NB4 (cell line): ENCODE measurements at regions not wholly inside any gene's neighbourhood (a gene's known extent, or its start where the extent isn't known, plus 50 kb on each side); places are given as distances from the start of the nearest gene placed in this dataset.

Experiments used
- DNase-seq: peaks from one replicate; pipeline ENCODE4 v3.0.0; 2010; ENCODE audit warnings: low read depth
- H3K4me3 ChIP-seq: one replicate; pipeline ENCODE4 v1.5.1; 2011; ENCODE audit warnings: mild to moderate bottlenecking, low read depth, low read length, moderate library complexity
- MYC ChIP-seq: IDR thresholded peaks from 2 replicates; pipeline ENCODE4 v1.6.1; 2011; ENCODE audit warnings: low read depth, low read length
- POLR2A ChIP-seq: IDR thresholded peaks from 2 replicates; pipeline ENCODE4 v1.6.1; 2011; ENCODE audit warnings: mild to moderate bottlenecking; ENCODE audit not compliant: insufficient read length; ENCODE audit errors: extremely low read depth
- TF ChIP-seq, protein P1 (sequence below): IDR thresholded peaks from 2 replicates; pipeline ENCODE4 v1.6.1; 2011; ENCODE audit warnings: low read depth, low read length
- TF ChIP-seq, protein P2 (sequence below): IDR thresholded peaks from one replicate; pipeline ENCODE4 v1.5.1; 2012; ENCODE audit warnings: low read depth, low read length

DNA sequence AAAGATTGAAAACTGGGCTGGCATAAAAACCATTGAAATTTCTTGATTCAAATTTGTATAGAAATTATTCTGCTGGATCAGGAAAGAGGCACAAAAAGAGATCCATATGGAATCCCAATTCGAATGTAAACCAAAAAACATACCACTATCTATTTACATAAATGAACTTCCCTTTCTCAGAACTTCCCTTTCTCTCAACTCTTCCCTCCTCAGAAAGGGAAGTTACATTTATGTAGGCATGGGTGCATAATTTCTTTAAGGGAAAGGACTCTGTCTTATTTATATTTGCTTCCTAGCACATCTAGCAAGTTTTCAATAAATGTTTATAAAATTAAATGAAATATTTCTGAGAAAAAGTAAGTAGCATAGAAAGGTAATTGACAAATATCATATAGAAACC is 398.1 kb upstream of the ATP5MC3 start:
- TF ChIP-seq POLR2A: no peak
- TF ChIP-seq, protein P1, sequence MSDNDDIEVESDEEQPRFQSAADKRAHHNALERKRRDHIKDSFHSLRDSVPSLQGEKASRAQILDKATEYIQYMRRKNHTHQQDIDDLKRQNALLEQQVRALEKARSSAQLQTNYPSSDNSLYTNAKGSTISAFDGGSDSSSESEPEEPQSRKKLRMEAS: no peak
- no peak for TF ChIP-seq MYC
- TF ChIP-seq, protein P2, sequence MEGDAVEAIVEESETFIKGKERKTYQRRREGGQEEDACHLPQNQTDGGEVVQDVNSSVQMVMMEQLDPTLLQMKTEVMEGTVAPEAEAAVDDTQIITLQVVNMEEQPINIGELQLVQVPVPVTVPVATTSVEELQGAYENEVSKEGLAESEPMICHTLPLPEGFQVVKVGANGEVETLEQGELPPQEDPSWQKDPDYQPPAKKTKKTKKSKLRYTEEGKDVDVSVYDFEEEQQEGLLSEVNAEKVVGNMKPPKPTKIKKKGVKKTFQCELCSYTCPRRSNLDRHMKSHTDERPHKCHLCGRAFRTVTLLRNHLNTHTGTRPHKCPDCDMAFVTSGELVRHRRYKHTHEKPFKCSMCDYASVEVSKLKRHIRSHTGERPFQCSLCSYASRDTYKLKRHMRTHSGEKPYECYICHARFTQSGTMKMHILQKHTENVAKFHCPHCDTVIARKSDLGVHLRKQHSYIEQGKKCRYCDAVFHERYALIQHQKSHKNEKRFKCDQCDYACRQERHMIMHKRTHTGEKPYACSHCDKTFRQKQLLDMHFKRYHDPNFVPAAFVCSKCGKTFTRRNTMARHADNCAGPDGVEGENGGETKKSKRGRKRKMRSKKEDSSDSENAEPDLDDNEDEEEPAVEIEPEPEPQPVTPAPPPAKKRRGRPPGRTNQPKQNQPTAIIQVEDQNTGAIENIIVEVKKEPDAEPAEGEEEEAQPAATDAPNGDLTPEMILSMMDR: no peak
- DNase-seq: peak; percentile 79

DNA sequence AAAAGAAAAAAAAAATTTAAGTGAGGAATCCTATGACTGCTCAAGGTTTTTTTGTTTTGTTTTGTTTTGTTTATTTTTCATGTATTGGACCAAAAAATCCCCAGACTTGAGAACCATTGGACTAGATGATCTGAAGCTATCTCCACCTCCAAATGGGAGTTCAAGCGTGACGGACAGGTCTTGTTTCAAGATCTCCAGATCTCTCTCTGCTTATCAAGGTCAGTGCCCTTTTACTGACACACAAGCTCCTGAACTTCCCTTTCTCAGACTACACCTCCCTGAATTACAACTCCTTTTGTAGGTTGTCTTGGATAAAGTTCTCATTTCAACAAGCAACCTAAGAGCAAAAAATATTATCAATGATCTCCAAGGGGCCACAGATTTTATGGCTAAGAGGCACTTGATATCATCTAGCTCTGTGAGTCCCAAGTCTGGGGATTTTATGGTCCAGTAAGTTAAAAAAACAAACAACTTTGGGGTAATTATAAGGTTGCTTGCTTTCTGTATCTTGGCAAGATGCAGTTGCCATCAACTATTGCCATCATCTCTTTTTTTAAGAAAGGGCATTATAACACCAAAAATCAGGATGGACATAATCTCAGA is 396.0 kb upstream of the ATP5MC3 start:
- no peak overlapping the region for H3K4me3 ChIP-seq
- TF ChIP-seq POLR2A (no peak), MYC (no peak)
- TF ChIP-seq, protein P1: no peak
- TF ChIP-seq, protein P2: no peak
- peak; percentile 42 for DNase-seq

More for the DNA sequence above, 398.1 kb upstream of the ATP5MC3 start:
- H3K4me3 ChIP-seq: no peak overlapping the region

DNA sequence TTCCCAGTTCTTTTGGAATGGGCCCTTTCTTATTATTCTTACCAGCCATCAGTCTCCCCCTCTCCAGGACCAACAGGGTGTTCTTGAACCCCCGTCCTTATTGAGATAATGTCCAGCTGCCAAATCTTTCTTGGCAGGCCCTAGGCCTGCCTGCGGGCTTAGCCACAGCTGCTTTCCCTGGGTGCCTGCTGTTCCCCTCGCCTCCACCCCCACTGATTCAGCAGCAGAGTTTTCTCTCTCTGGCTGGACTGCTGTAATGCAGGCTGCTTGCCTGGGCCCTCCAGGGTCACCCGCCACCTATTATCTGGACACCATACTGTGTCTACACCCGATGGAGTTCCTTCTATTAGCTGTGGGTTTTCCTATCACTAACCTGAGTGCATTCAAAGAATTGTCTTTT is 395.4 kb upstream of the ATP5MC3 start:
- H3K4me3 ChIP-seq: no peak overlapping the region
- no peak for DNase-seq

DNA sequence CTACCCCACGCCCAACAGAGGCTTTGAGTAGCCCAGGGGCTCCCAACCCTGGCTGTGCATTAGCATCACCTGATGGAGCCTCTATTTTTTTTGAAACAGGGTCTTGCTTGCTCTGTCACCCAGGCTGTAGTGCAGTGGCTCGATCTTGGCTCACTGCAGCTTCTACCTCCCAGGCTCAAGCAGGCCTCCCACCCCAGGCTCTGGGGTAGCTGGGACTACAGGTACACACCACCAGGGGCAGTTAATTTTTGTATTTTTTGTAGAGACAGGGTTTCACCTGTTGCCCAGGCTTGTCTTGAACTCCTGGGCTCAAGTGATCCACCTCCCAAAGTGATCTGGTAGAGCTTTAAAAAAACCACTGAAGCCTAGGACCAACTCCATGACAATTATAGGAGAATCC is 394.8 kb upstream of the ATP5MC3 start:
- no peak overlapping the region for H3K4me3 ChIP-seq
- TF ChIP-seq MYC: no peak
- no peak for TF ChIP-seq POLR2A
- TF ChIP-seq, protein P1: no peak
- TF ChIP-seq, protein P2: no peak
- no peak for DNase-seq

More for the DNA sequence above, 395.4 kb upstream of the ATP5MC3 start:
- TF ChIP-seq, protein P1: no peak
- no peak for TF ChIP-seq POLR2A
- TF ChIP-seq, protein P2: no peak
- TF ChIP-seq MYC: no peak

DNA sequence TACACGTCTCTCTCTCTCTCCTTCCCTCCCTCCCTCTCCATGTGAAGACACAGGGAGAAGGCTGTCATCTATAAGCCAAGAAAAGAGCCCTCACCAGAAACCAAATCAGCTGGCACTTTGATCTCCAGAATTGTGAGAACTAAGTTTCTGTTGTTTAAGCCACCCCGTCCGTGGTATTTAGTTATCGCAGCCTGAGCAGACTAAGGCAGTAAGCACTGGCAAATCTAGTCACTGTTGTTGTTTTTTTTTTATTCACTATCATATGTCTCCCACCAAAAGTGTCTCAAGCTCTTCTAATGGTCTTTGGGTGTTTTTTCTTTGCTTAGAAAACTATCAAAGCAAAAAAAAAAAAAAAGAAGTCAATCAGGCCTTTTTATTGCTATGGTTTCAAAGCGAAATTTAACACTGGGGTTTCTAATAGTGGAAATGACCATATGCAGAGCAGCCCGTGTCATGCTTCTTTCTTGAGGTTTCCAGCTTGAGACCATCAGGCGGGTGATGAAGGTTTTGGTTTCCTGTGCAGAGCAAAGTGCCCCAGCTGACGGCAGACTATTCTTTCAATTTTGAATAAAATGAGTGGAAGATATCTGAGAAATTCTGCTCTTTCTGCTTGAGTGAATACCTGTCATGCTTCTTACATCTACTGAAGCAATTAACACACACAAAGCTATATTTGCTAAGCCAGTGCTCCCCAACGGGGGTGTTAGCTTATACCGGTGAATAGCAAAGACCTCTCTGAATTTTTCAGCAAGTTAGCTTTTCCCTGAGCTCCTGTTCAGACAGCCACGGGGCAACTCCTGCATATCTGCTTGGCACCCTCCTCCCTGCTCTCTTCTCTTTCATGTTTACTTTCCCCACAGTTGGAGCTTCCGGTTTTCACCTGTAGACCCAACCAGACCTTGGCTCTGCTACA is 394.1 kb upstream of the ATP5MC3 start:
- H3K4me3 ChIP-seq: no peak overlapping the region
- TF ChIP-seq MYC: no peak
- TF ChIP-seq, protein P1: peak; percentile 70
- peak; percentile 54 for DNase-seq

DNA sequence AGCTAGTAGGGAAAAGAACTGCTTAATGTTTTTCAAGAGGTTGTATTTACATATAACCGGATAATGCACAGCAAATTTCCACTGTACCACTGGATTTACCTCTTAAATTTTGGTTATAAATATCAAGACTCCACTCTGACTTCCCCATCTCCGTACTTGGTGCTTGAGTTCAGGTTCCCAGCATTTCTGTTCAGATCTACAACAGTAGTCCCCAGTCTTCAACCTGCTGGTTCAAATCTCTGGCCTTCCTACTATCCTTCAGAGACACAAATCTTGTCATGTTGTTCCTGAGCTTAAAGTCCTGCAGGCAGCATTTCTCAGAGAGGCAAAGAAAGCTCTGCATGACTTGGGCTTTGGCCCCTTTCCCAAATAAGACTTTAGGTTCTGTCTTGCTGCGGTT is 392.6 kb upstream of the ATP5MC3 start:
- H3K4me3 ChIP-seq: no peak overlapping the region
- DNase-seq: no peak
- TF ChIP-seq, protein P1: no peak
- no peak for TF ChIP-seq POLR2A
- TF ChIP-seq, protein P2: no peak
- no peak for TF ChIP-seq MYC
